Activated CD8-positive, alpha-beta T cell treated with anti-CD3 and anti-CD28 coated beads for 36 hours (primary cell): ENCODE measurements at regions not wholly inside any gene's neighbourhood (a gene's known extent, or its start where the extent isn't known, plus 50 kb on each side); places are given as distances from the start of the nearest gene placed in this dataset.

Experiments used
- ATAC-seq: fragments of 200-7000 bp; cut with Tn5 transposase; one replicate; pipeline ENCODE4 v1.10.0; 2021; ENCODE audit warnings: mild to moderate bottlenecking, moderate library complexity
- CTCF ChIA-PET: fragments of 350-600 bp; sonication (Branson Sonifier 250); formaldehyde crosslinking; loops from one replicate; lab custom pipeline; 2021; ENCODE audit warnings: antibody characterized with exemption; lab: Charles Lee
- POLR2A ChIA-PET: fragments of 350-600 bp; sonication (Branson Sonifier 250); formaldehyde crosslinking; loops from one replicate; lab custom pipeline; 2021; ENCODE audit warnings: antibody characterized with exemption; lab: Charles Lee
- DNase-seq: peaks from one replicate; pipeline ENCODE4 v3.0.0-alpha.2; 2020
- H3K27ac Mint-ChIP-seq: one replicate; pipeline ENCODE4 v1.8.0; 2021; ENCODE audit warnings: mild to moderate bottlenecking, mixed read lengths
- H3K27me3 Mint-ChIP-seq: one replicate; pipeline ENCODE4 v1.8.0; 2021; ENCODE audit warnings: mixed read lengths
- H3K36me3 Mint-ChIP-seq: one replicate; pipeline ENCODE4 v1.8.0; 2021; ENCODE audit warnings: low read depth, mixed read lengths
- H3K4me1 Mint-ChIP-seq: one replicate; pipeline ENCODE4 v1.8.0; 2021; ENCODE audit warnings: low read depth, mixed read lengths
- H3K4me3 Mint-ChIP-seq: one replicate; pipeline ENCODE4 v1.8.0; 2021; ENCODE audit warnings: mild to moderate bottlenecking, moderate library complexity, mixed read lengths
- H3K9me3 Mint-ChIP-seq: one replicate; pipeline ENCODE4 v1.8.0; 2021; ENCODE audit warnings: mixed read lengths
- CTCF ChIP-seq: fragments of 200-600 bp; IDR thresholded peaks from one replicate; pipeline ENCODE4 v1.8.0; 2022; ENCODE audit warnings: antibody characterized with exemption, mild to moderate bottlenecking
- intact Hi-C: fragments of 100-400 bp; cut with micrococcal nuclease; formaldehyde crosslinking; loops from one replicate; pipeline ENCODE4 v1.10.0; 2022

DNA sequence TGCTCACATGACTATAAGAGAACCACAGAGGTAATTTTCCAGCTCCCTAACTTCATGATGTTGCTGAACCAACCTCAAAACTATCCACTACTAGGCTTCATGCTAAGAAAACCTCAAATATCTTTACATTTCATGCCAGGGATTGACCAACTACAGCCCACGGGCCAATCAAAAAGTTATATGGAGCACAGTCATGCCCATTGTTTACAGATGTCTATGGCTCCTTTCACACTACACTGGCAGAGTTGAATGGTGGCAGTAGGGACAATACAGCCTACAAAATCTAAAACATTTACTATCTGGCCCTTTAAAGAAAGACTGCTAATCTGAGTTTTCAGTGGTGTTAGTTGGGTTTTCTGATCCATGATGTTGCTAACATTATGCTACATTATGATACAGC lies 154.8 kb downstream of the TM2D1 start:
- Mint-ChIP-seq H3K27me3 (no peaks in the 10 kb centered on the region), H3K36me3 (no peaks in the 10 kb centered on the region), H3K27ac (no peak overlapping the region), H3K4me1 (no peaks in the 10 kb centered on the region), H3K9me3 (peaks cover 5% of the 10 kb centered on the region), H3K4me3 (no peak overlapping the region)
- POLR2A ChIA-PET, result no interaction called here
- DNase-seq, result no peak
- TF ChIP-seq CTCF, result no peak
- CTCF ChIA-PET, result no interaction called here
- no peak for ATAC-seq
- intact Hi-C loops, result no loop called here

GRCh38 chr1:61569303-61569621 lies 155.7 kb downstream of the TM2D1 start:
- POLR2A ChIA-PET, result no interaction called here

DNA sequence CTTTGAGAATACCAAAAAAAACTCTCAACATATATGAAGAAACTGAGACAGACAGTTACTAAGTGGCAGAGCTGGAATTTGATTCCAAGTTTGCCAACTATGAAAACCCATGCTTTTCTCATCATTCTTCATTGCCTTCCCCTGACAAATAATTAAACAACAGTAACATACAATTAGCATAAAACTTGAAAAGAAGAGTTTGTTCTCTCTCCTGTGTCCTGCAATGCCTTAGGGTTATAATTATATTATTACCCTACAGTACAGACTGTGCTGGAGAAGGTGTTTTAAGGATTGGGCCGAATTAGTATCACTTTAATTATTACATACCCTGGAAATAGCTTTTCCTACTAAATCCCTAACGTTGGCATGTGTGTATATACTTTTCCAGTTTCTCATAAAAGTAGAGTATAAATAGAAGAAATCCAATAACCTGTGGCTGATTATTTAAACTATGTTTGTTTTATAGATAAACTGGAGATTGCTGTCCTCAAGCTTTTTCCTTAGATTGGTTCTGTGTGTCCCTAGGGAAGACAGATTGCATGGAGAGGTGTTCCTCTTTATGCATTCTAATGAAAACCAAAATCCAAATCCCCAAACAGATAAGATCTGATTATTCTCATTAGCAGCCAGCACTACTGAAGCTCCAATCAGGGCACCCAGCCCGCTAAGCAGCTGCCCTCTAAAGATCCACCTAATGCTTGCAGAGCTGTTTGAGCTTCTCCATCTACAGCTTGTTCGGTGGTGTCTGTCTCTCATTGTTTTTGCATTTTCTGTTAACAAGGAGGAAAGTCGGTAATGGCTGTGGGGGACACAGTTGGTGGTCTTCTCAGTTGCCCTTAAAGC lies 156.3 kb downstream of the TM2D1 start:
- no peak for ATAC-seq

More at GRCh38 chr1:61569303-61569621, 155.7 kb downstream of the TM2D1 start:
- CTCF ChIA-PET, result no interaction called here
- intact Hi-C loops, result no loop called here
- no peak for ATAC-seq
- TF ChIP-seq CTCF, result no peak
- H3K27me3 Mint-ChIP-seq, result no peaks in the 10 kb centered on the region
- no peak overlapping the region for H3K4me3 Mint-ChIP-seq
- peaks cover 9% of the 10 kb centered on the region for H3K9me3 Mint-ChIP-seq
- H3K4me1 Mint-ChIP-seq, result no peaks in the 10 kb centered on the region
- no peak for DNase-seq
- H3K27ac Mint-ChIP-seq, result no peak overlapping the region
- no peaks in the 10 kb centered on the region for H3K36me3 Mint-ChIP-seq

DNA sequence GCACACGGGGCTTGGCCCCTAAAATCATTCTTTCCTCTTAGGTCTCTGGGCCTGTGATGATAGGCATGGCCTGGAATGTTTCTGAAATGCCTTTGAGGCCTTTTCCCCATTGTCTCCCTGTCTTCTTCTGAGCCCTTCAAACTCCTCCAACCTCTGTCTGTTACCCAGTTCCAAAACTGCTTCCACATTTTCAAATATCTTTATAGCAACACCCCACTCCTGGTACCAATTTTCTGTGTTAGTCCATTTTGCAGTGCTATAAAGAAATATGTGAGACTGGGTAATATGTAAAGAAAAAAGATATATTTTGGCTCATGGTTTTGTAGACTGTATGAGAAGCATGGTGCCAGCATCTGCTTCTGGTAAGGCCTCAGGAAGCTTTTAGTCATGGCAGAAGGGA lies 158.8 kb downstream of the TM2D1 start:
- H3K36me3 Mint-ChIP-seq, result no peaks in the 10 kb centered on the region
- no peak for TF ChIP-seq CTCF
- no peaks in the 10 kb centered on the region for H3K4me1 Mint-ChIP-seq
- POLR2A ChIA-PET, result no interaction called here
- H3K4me3 Mint-ChIP-seq, result no peak overlapping the region
- H3K27ac Mint-ChIP-seq, result no peak overlapping the region
- no peak for DNase-seq
- ATAC-seq, result no peak
- no peaks in the 10 kb centered on the region for H3K27me3 Mint-ChIP-seq
- intact Hi-C loops, result no loop called here
- H3K9me3 Mint-ChIP-seq, result peaks cover 9% of the 10 kb centered on the region
- CTCF ChIA-PET, result interaction anchor here (1.2 kb wide), 1 partner anchor 23 kb away, joined by 5 read pairs; no protein-coding TSS in a partner anchor

More for the DNA sequence above, 156.3 kb downstream of the TM2D1 start:
- Mint-ChIP-seq H3K4me1 (no peaks in the 10 kb centered on the region), H3K27me3 (no peaks in the 10 kb centered on the region), H3K9me3 (peaks cover 9% of the 10 kb centered on the region), H3K36me3 (no peaks in the 10 kb centered on the region), H3K4me3 (no peak overlapping the region), H3K27ac (no peak overlapping the region)
- DNase-seq, result no peak
- TF ChIP-seq CTCF, result no peak
- CTCF ChIA-PET, result interaction anchor here (0.7 to 1.0 kb wide), 2 partner anchors 15 to 20 kb away, joined by 3 to 4 read pairs; no protein-coding TSS in a partner anchor
- intact Hi-C loops, result no loop called here
- POLR2A ChIA-PET, result no interaction called here

GRCh38 chr1:61563611-61564010 lies 161.3 kb downstream of the TM2D1 start:
- DNase-seq (no peak), ATAC-seq (no peak)
- ChIA-PET CTCF (no interaction called here), POLR2A (no interaction called here)
- intact Hi-C loops, result no loop called here
- Mint-ChIP-seq H3K36me3 (no peaks in the 10 kb centered on the region), H3K9me3 (peaks cover 9% of the 10 kb centered on the region), H3K27me3 (peaks cover 2% of the 10 kb centered on the region), H3K27ac (no peak overlapping the region), H3K4me3 (no peak overlapping the region), H3K4me1 (no peaks in the 10 kb centered on the region)
- no peak for TF ChIP-seq CTCF
